Loucy (cell line): ENCODE measurements at regions not wholly inside any gene's neighbourhood (a gene's known extent, or its start where the extent isn't known, plus 50 kb on each side); places are given as distances from the start of the nearest gene placed in this dataset.

ENCODE experiments used
- EZH2phosphoT487 ChIP-seq: fragments of 200-600 bp; IDR thresholded peaks from 2 replicates; pipeline ENCODE4 v1.6.1; 2018; ENCODE audit warnings: antibody characterized with exemption, mild to moderate bottlenecking, moderate library complexity, borderline replicate concordance
- TF ChIP-seq, protein P1 (sequence below): fragments of 200-600 bp; sonication (generic); conservative IDR thresholded peaks from 2 replicates; pipeline ENCODE4 v1.5.1; 2014; ENCODE audit warnings: mild to moderate bottlenecking, antibody characterized with exemption, low read length

DNA sequence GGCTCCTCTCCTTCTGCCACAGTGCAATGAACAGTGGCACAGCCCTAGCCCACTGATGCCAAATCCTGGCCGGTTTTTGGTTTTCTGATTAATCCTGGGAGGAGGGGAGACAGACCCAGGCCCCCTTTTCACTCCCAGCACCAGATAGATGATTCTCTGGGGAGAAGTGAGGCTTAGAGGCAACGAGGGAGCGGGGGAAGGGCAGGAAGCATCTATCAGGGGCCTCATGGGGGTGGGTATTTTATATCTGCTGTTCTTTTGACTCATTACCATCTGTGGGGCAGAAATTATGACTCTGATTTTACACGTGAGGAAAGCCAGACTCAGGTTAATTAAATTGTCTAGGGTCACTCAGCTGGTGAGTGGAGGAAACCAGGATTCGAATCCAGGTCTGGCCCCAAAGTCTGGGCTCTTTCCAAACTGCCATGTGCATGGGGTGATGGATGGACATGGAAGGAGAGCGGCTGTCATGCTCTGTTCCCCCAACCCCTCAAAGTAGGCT is 79.4 kb downstream of the MRM1 start:
- TF ChIP-seq, protein P1, sequence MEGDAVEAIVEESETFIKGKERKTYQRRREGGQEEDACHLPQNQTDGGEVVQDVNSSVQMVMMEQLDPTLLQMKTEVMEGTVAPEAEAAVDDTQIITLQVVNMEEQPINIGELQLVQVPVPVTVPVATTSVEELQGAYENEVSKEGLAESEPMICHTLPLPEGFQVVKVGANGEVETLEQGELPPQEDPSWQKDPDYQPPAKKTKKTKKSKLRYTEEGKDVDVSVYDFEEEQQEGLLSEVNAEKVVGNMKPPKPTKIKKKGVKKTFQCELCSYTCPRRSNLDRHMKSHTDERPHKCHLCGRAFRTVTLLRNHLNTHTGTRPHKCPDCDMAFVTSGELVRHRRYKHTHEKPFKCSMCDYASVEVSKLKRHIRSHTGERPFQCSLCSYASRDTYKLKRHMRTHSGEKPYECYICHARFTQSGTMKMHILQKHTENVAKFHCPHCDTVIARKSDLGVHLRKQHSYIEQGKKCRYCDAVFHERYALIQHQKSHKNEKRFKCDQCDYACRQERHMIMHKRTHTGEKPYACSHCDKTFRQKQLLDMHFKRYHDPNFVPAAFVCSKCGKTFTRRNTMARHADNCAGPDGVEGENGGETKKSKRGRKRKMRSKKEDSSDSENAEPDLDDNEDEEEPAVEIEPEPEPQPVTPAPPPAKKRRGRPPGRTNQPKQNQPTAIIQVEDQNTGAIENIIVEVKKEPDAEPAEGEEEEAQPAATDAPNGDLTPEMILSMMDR, result no peak
- TF ChIP-seq EZH2phosphoT487, result no peak
